ENCODE measurements at regions not wholly inside any gene's neighbourhood (a gene's known extent, or its start where the extent isn't known, plus 50 kb on each side); places are given as distances from the start of the nearest gene placed in this dataset.

DNA sequence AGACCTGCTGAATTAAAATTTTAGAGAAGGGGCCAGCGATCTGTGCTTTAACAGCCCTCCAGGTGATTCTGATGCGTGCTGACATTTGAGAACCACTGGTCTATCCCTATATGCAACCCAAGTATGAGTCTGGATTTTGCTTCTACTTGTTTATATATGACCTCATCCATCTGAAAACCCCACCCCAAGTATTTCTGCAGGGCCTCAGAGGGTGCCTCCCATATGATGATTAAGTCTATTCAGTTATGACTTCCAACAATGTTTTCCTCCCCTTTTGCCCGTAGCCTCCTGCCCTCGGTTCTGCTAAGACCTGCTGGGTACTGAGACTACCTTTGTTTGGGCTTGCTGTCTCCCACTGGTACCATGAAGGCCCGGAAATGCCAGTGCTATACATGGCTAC, 376.0 kb upstream of the SMARCA2 start:
- no peaks in the 10 kb centered on the region for H3K9me3 ChIP-seq (ENCODE audit: control insufficient read depth, low read length)
- no peak overlapping the region for H3K4me3 ChIP-seq (ENCODE audit: insufficient read depth, low read depth, low read length, poor library complexity, severe bottlenecking)
- DNase-seq, result no peak
- no peaks in the 10 kb centered on the region for H3K4me1 ChIP-seq (ENCODE audit: control insufficient read depth, insufficient read depth, low read length, poor library complexity, severe bottlenecking)
- no peak overlapping the region for H3K27ac ChIP-seq (ENCODE audit: insufficient read depth, low read length, poor library complexity, severe bottlenecking)
- no peaks in the 10 kb centered on the region for H3K27me3 ChIP-seq (replicated peaks; ENCODE audit: control insufficient read depth, insufficient read depth, low read length, poor library complexity, severe bottlenecking)
- H3K36me3 ChIP-seq (ENCODE audit: control insufficient read depth, insufficient read depth, low read length), result no peaks in the 10 kb centered on the region

DNA sequence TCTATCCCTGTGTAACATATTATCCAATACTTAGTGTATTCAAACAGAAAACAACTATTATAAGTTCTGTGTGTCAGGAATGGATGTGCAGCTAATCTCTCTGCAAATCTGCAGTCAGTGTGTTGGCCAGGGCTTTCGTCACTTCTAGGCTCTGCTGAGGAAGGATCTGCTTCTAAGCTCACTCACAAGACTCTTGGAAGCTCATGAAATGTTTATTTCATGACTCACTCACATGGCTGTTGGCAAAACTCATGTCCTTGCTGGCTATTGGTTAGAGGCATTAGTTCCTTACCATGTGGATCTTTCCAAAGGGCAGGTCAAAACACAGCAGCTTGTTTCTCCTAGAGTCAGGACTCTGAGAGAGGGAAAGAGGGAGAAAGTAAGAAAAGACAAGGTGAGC, 367.4 kb upstream of the SMARCA2 start:
- Histone ChIP-seq H3K4me1 (ENCODE audit: control insufficient read depth, insufficient read depth, low read length, poor library complexity, severe bottlenecking) (no peaks in the 10 kb centered on the region), H3K9me3 (ENCODE audit: control insufficient read depth, low read length) (no peaks in the 10 kb centered on the region), H3K4me3 (ENCODE audit: insufficient read depth, low read depth, low read length, poor library complexity, severe bottlenecking) (no peak overlapping the region), H3K36me3 (ENCODE audit: control insufficient read depth, insufficient read depth, low read length) (no peaks in the 10 kb centered on the region), H3K27ac (ENCODE audit: insufficient read depth, low read length, poor library complexity, severe bottlenecking) (no peak overlapping the region), H3K27me3 (replicated peaks; ENCODE audit: control insufficient read depth, insufficient read depth, low read length, poor library complexity, severe bottlenecking) (no peaks in the 10 kb centered on the region)
- no peak for DNase-seq

DNA sequence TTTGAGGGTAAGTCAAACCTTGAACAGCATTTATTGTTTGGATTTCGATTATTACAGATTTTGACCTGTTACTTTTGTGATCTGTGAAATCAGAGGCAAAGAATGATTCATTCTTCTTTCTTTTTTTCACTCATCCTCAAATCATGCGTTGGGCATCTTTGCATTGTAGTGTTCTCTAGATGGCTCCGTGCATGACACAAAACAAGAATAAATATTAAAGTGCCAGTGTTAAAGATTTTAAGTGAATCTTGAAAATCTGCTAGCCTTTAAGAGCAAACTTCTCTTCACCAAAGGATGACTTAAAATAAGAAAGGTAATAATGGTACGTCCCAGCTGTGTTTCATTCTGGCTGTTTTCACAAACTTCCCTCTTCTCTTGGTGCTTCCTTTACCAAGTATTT, 361.9 kb upstream of the SMARCA2 start:
- Histone ChIP-seq H3K4me3 (ENCODE audit: insufficient read depth, low read depth, low read length, poor library complexity, severe bottlenecking) (no peak overlapping the region), H3K4me1 (ENCODE audit: control insufficient read depth, insufficient read depth, low read length, poor library complexity, severe bottlenecking) (no peaks in the 10 kb centered on the region), H3K9me3 (ENCODE audit: control insufficient read depth, low read length) (no peaks in the 10 kb centered on the region), H3K36me3 (ENCODE audit: control insufficient read depth, insufficient read depth, low read length) (no peaks in the 10 kb centered on the region), H3K27me3 (replicated peaks; ENCODE audit: control insufficient read depth, insufficient read depth, low read length, poor library complexity, severe bottlenecking) (no peaks in the 10 kb centered on the region), H3K27ac (ENCODE audit: insufficient read depth, low read length, poor library complexity, severe bottlenecking) (no peak overlapping the region)
- DNase-seq, result no peak

DNA sequence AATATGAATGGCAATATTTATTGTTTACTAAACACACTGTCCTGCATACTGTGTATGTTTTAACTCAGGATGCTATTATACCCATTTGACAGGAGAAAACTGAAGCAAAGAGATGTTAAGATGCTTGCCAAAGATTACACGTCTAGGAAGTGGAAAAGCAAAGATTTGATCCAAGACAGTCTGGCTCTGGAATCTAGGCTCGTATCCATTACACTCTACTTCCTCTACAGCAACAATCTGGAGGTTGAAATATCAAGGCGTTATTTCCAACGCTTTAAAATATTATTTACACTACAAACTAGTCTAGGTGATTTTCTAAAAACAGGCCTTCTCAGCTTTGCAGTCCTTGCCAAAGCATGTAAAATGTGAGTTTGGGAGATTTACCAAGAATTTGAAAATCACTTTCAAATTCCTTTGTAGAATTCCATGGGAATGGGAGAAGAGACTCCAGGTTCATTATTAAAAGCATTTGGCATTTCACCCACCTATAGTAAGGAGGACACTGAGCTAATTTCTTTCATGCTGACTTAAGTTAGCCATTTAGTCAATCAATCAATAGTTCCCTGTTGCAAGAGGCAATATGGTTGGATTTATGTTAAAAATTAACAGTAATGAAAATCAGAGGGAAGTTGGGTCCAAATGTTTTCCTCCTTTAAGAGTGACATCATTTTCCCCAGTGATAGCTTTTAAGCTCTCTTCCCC, 356.3 kb upstream of the SMARCA2 start:
- Histone ChIP-seq H3K27me3 (replicated peaks; ENCODE audit: control insufficient read depth, insufficient read depth, low read length, poor library complexity, severe bottlenecking) (no peaks in the 10 kb centered on the region), H3K4me1 (ENCODE audit: control insufficient read depth, insufficient read depth, low read length, poor library complexity, severe bottlenecking) (no peaks in the 10 kb centered on the region), H3K27ac (ENCODE audit: insufficient read depth, low read length, poor library complexity, severe bottlenecking) (no peak overlapping the region), H3K4me3 (ENCODE audit: insufficient read depth, low read depth, low read length, poor library complexity, severe bottlenecking) (no peak overlapping the region), H3K9me3 (ENCODE audit: control insufficient read depth, low read length) (no peaks in the 10 kb centered on the region), H3K36me3 (ENCODE audit: control insufficient read depth, insufficient read depth, low read length) (no peaks in the 10 kb centered on the region)
- DNase-seq, result no peak

DNA sequence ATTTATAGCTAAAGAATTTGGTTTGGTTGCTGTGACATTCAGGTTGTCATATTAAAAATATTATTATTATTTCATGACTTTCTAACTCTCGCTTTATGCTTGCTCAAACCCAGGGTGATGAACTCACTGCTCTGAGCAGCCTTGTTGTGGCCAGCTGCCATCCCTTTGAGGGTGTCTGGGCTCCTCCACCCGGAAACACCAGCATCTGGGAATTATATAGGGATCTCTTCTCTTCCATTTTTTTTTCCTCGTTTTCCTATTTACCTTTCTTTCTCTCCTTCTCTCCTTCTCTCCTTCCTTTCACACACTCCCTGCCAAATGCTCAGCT, 355.8 kb upstream of the SMARCA2 start:
- H3K27me3 ChIP-seq (replicated peaks; ENCODE audit: control insufficient read depth, insufficient read depth, low read length, poor library complexity, severe bottlenecking), result no peaks in the 10 kb centered on the region
- H3K4me1 ChIP-seq (ENCODE audit: control insufficient read depth, insufficient read depth, low read length, poor library complexity, severe bottlenecking), result no peaks in the 10 kb centered on the region
- H3K36me3 ChIP-seq (ENCODE audit: control insufficient read depth, insufficient read depth, low read length), result no peaks in the 10 kb centered on the region
- no peak overlapping the region for H3K4me3 ChIP-seq (ENCODE audit: insufficient read depth, low read depth, low read length, poor library complexity, severe bottlenecking)
- no peak for DNase-seq
- H3K9me3 ChIP-seq (ENCODE audit: control insufficient read depth, low read length), result no peaks in the 10 kb centered on the region
- H3K27ac ChIP-seq (ENCODE audit: insufficient read depth, low read length, poor library complexity, severe bottlenecking), result no peak overlapping the region

DNA sequence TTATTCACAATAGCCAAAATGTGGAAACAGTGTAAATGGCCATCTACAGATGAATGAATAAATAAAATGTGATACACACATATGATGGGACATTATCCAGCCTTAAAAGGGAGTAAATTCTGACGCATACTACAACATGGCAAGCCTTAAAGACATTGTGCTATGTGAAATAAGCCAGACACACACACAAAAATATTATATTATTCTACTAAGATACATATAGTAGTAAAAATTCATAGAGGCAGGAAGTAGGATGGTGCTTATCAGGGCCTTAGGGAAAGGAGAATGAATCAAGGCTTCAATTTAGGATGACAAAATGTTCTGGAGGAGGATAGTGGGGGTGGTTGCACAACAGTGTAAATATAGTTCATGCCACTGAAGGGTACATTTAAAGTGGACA, 346.7 kb upstream of the SMARCA2 start:
- Histone ChIP-seq H3K9me3 (ENCODE audit: control insufficient read depth, low read length) (no peaks in the 10 kb centered on the region), H3K36me3 (ENCODE audit: control insufficient read depth, insufficient read depth, low read length) (no peaks in the 10 kb centered on the region), H3K27ac (ENCODE audit: insufficient read depth, low read length, poor library complexity, severe bottlenecking) (no peak overlapping the region), H3K4me3 (ENCODE audit: insufficient read depth, low read depth, low read length, poor library complexity, severe bottlenecking) (no peak overlapping the region), H3K4me1 (ENCODE audit: control insufficient read depth, insufficient read depth, low read length, poor library complexity, severe bottlenecking) (no peaks in the 10 kb centered on the region), H3K27me3 (replicated peaks; ENCODE audit: control insufficient read depth, insufficient read depth, low read length, poor library complexity, severe bottlenecking) (no peaks in the 10 kb centered on the region)
- DNase-seq, result no peak

DNA sequence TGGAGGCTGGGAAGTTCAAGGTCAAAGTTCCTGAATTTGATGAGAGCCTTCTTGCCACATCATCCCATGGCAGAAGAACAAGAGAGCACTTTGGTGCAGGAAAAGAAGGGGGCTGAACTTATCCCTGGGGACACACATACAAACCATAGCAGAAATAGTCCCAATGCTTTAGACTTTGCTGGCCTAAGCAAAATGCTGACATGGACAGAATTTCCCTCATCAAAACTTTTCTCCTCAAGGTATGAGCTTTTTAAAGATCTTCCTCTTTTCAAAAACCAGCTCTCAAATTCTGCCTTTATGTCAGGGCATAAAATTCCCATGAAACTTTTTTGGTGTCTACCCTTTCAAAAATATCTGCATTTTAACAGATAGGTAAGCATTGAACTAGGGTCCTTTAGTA, 341.8 kb upstream of the SMARCA2 start:
- no peaks in the 10 kb centered on the region for H3K27me3 ChIP-seq (replicated peaks; ENCODE audit: control insufficient read depth, insufficient read depth, low read length, poor library complexity, severe bottlenecking)
- no peak for DNase-seq
- H3K4me1 ChIP-seq (ENCODE audit: control insufficient read depth, insufficient read depth, low read length, poor library complexity, severe bottlenecking), result no peaks in the 10 kb centered on the region
- H3K4me3 ChIP-seq (ENCODE audit: insufficient read depth, low read depth, low read length, poor library complexity, severe bottlenecking), result no peak overlapping the region
- no peaks in the 10 kb centered on the region for H3K36me3 ChIP-seq (ENCODE audit: control insufficient read depth, insufficient read depth, low read length)
- H3K27ac ChIP-seq (ENCODE audit: insufficient read depth, low read length, poor library complexity, severe bottlenecking), result no peak overlapping the region
- no peaks in the 10 kb centered on the region for H3K9me3 ChIP-seq (ENCODE audit: control insufficient read depth, low read length)

DNA sequence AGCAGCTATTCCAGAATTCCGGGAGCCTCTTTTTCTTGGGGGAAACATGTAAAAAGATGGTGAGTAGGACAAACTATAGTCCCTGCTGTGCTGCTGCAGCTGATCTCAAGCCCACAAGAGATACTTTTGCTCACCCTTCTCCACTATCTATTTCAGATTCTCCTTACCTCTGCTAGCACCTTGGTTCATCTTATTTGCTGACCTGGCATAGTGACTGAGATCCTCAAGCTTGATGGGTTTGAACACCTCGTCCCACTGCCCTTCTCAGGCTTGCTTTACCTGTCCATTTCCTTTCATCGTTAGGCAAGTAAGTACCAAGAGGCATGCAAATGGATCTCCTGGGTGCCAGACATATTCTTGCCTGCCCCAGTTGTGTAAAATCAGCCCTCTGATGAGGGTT, 338.4 kb upstream of the SMARCA2 start:
- Histone ChIP-seq H3K27me3 (replicated peaks; ENCODE audit: control insufficient read depth, insufficient read depth, low read length, poor library complexity, severe bottlenecking) (no peaks in the 10 kb centered on the region), H3K4me1 (ENCODE audit: control insufficient read depth, insufficient read depth, low read length, poor library complexity, severe bottlenecking) (no peaks in the 10 kb centered on the region), H3K27ac (ENCODE audit: insufficient read depth, low read length, poor library complexity, severe bottlenecking) (no peak overlapping the region), H3K36me3 (ENCODE audit: control insufficient read depth, insufficient read depth, low read length) (no peaks in the 10 kb centered on the region), H3K9me3 (ENCODE audit: control insufficient read depth, low read length) (no peaks in the 10 kb centered on the region), H3K4me3 (ENCODE audit: insufficient read depth, low read depth, low read length, poor library complexity, severe bottlenecking) (no peak overlapping the region)
- DNase-seq, result no peak

DNA sequence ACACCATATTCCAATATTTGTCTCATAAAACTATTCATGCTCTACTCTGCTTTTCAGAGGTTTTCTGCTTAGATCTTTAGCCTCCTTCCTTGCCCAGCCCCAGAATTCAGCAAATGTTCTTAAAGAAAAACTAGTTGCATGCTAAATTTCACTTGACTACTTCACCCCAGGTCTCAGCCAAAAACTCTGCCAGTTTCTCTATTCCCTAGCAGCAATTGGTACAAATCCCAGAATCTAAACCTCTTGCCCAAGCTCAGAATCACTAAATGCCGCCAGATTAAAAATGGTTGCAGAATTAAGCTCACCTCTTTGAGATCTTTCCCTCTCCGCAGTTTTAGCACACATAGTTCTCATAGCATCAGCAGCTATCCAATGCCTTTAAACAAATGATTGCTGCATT, 331.2 kb upstream of the SMARCA2 start:
- DNase-seq, result no peak
- Histone ChIP-seq H3K27me3 (replicated peaks; ENCODE audit: control insufficient read depth, insufficient read depth, low read length, poor library complexity, severe bottlenecking) (no peaks in the 10 kb centered on the region), H3K4me3 (ENCODE audit: insufficient read depth, low read depth, low read length, poor library complexity, severe bottlenecking) (no peak overlapping the region), H3K4me1 (ENCODE audit: control insufficient read depth, insufficient read depth, low read length, poor library complexity, severe bottlenecking) (no peaks in the 10 kb centered on the region), H3K27ac (ENCODE audit: insufficient read depth, low read length, poor library complexity, severe bottlenecking) (no peak overlapping the region), H3K36me3 (ENCODE audit: control insufficient read depth, insufficient read depth, low read length) (no peaks in the 10 kb centered on the region), H3K9me3 (ENCODE audit: control insufficient read depth, low read length) (no peaks in the 10 kb centered on the region)

DNA sequence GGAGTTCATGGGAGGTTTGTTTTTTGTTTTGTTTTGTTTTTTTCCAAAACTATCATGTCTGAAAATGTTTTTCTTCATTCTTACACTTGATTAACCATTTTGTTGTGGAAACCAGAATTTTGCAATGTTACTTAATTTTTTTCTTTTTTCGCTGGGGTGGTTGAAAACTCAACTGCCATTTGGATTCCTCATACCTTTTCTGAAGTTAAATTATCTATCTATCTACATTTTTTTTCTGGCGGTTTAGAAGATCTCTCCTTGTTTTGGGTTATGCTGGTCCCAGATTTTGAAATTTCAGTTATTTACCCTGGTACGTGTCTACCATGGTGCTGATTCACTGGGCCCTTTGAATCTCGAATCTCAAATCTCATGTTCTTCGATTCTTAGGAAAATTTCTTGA, 316.2 kb upstream of the SMARCA2 start:
- no peak overlapping the region for H3K27ac ChIP-seq (ENCODE audit: insufficient read depth, low read length, poor library complexity, severe bottlenecking)
- H3K4me1 ChIP-seq (ENCODE audit: control insufficient read depth, insufficient read depth, low read length, poor library complexity, severe bottlenecking), result no peaks in the 10 kb centered on the region
- DNase-seq, result no peak
- no peaks in the 10 kb centered on the region for H3K9me3 ChIP-seq (ENCODE audit: control insufficient read depth, low read length)
- H3K27me3 ChIP-seq (replicated peaks; ENCODE audit: control insufficient read depth, insufficient read depth, low read length, poor library complexity, severe bottlenecking), result no peaks in the 10 kb centered on the region
- H3K4me3 ChIP-seq (ENCODE audit: insufficient read depth, low read depth, low read length, poor library complexity, severe bottlenecking), result no peak overlapping the region
- H3K36me3 ChIP-seq (ENCODE audit: control insufficient read depth, insufficient read depth, low read length), result no peaks in the 10 kb centered on the region

DNA sequence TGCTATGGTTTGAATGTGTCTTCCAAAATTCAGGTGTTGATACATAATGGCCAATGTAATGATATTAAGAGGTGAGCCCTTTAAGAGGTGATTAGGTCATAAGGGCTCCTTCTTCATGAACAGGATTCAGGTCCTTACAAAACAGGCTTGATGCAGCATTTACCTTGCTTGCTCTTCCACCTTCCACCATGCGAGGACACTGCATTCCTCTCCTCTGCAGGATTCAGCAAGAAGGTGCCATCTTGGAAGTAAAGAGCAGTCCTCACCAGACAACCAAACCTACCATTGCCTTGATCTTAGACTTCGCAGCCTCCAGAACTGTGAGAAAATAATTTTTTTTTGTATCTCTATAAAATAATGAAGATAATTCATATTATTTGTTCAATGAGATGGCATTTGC, 314.0 kb upstream of the SMARCA2 start:
- no peaks in the 10 kb centered on the region for H3K9me3 ChIP-seq (ENCODE audit: control insufficient read depth, low read length)
- H3K27ac ChIP-seq (ENCODE audit: insufficient read depth, low read length, poor library complexity, severe bottlenecking), result no peak overlapping the region
- H3K4me3 ChIP-seq (ENCODE audit: insufficient read depth, low read depth, low read length, poor library complexity, severe bottlenecking), result no peak overlapping the region
- no peaks in the 10 kb centered on the region for H3K36me3 ChIP-seq (ENCODE audit: control insufficient read depth, insufficient read depth, low read length)
- H3K4me1 ChIP-seq (ENCODE audit: control insufficient read depth, insufficient read depth, low read length, poor library complexity, severe bottlenecking), result no peaks in the 10 kb centered on the region
- peaks cover 2% of the 10 kb centered on the region for H3K27me3 ChIP-seq (replicated peaks; ENCODE audit: control insufficient read depth, insufficient read depth, low read length, poor library complexity, severe bottlenecking)
- DNase-seq, result no peak
